CD4-positive, alpha-beta T cell (primary cell): ENCODE measurements at regions not wholly inside any gene's neighbourhood (a gene's known extent, or its start where the extent isn't known, plus 50 kb on each side); places are given as distances from the start of the nearest gene placed in this dataset.

Source experiments
- ATAC-seq: fragments of 200-7000 bp; cut with Tn5 transposase; one replicate; pipeline ENCODE4 v1.10.0; 2022; ENCODE audit warnings: mild to moderate bottlenecking; ENCODE audit not compliant: poor library complexity
- CTCF ChIA-PET: fragments of 350-600 bp; sonication (Branson Sonifier 250); formaldehyde crosslinking; loops from one replicate; lab custom pipeline; 2021; ENCODE audit warnings: antibody characterized with exemption, inconsistent platforms; lab: Charles Lee
- POLR2A ChIA-PET: fragments of 350-600 bp; sonication (Branson Sonifier 250); formaldehyde crosslinking; loops from one replicate; lab custom pipeline; 2021; ENCODE audit warnings: antibody characterized with exemption, inconsistent platforms; lab: Charles Lee
- DNase-seq, 14 experiments: peaks; one replicate each; pipeline ENCODE4 v3.0.0-alpha.2; 2013 to 2020; ENCODE audit warnings: mixed read lengths in 2 of 14
- H3K27ac ChIP-seq, 2 donors: one replicate each; pipeline versions ENCODE4 v1.5.1 to v1.7.0; 2013; ENCODE audit warnings: low read length in 2 of 2, low read depth in 1 of 2, mild to moderate bottlenecking in 1 of 2
- H3K27me3 ChIP-seq, 2 experiments: 1 replicate in 1 of 2; 2 replicates in 1 of 2; pipeline versions ENCODE4 v1.6.1 to v1.7.0; 2013; ENCODE audit warnings: low read length in 2 of 2, control low read depth in 1 of 2, mild to moderate bottlenecking in 1 of 2, moderate library complexity in 1 of 2; ENCODE audit not compliant: insufficient read depth in 2 of 2, control insufficient read depth in 1 of 2
- H3K36me3 ChIP-seq: one replicate; pipeline ENCODE4 v1.6.1; 2013; ENCODE audit warnings: low read length, control low read depth; ENCODE audit not compliant: insufficient read depth
- H3K4me1 ChIP-seq: one replicate; pipeline ENCODE4 v1.6.1; 2013; ENCODE audit warnings: low read length, control low read depth; ENCODE audit not compliant: insufficient read depth
- H3K4me3 ChIP-seq: one replicate; pipeline ENCODE4 v1.5.1; 2013; ENCODE audit warnings: mild to moderate bottlenecking, low read length, moderate library complexity
- H3K9me3 ChIP-seq, 2 experiments: 1 replicate in 1 of 2; 2 replicates in 1 of 2; pipeline versions ENCODE4 v1.6.1 to v1.7.0; 2013; ENCODE audit warnings: low read length in 2 of 2, mild to moderate bottlenecking in 2 of 2, control low read depth in 1 of 2, moderate library complexity in 1 of 2; ENCODE audit not compliant: control insufficient read depth in 1 of 2, insufficient read depth in 1 of 2
- H3K27ac Mint-ChIP-seq: one replicate; pipeline ENCODE4 v1.8.0; 2020; ENCODE audit warnings: mixed read lengths
- H3K27me3 Mint-ChIP-seq: one replicate; pipeline ENCODE4 v1.8.0; 2021; ENCODE audit warnings: mixed read lengths
- H3K36me3 Mint-ChIP-seq: one replicate; pipeline ENCODE4 v1.8.0; 2021; ENCODE audit warnings: low read depth, mixed read lengths
- H3K4me1 Mint-ChIP-seq: one replicate; pipeline ENCODE4 v1.8.0; 2021; ENCODE audit warnings: low read depth, mixed read lengths
- H3K4me3 Mint-ChIP-seq: one replicate; pipeline ENCODE4 v1.8.0; 2020; ENCODE audit warnings: mild to moderate bottlenecking, mixed read lengths
- H3K9me3 Mint-ChIP-seq: one replicate; pipeline ENCODE4 v1.8.0; 2020; ENCODE audit warnings: mixed read lengths
- CTCF ChIP-seq: fragments of 200-600 bp; IDR thresholded peaks from one replicate; pipeline ENCODE4 v1.8.0; 2022; ENCODE audit warnings: antibody characterized with exemption, mild to moderate bottlenecking
- intact Hi-C, 2 experiments: fragments of 100-400 bp; cut with DNase I in 1 of 2; cut with micrococcal nuclease in 1 of 2; formaldehyde crosslinking; loops; one replicate each; pipeline versions ENCODE4 v1.15.1 to v1.9.0; 2023 to 2025; cut with DNase I, micrococcal nuclease

GRCh38 chr18:22695674-22696073 lies 237.5 kb upstream of the RBBP8 start:
- Mint-ChIP-seq H3K9me3 (no peaks in the 10 kb centered on the region), H3K27ac (no peak overlapping the region), H3K27me3 (peaks cover 10% of the 10 kb centered on the region), H3K4me3 (no peak overlapping the region), H3K4me1 (no peaks in the 10 kb centered on the region), H3K36me3 (no peaks in the 10 kb centered on the region)
- ATAC-seq (no peak), DNase-seq (no peak)
- no peak overlapping the region for H3K4me3 ChIP-seq
- no peaks in the 10 kb centered on the region for H3K4me1 ChIP-seq
- H3K9me3 ChIP-seq, result no peaks in the 10 kb centered on the region
- no peaks in the 10 kb centered on the region for H3K27me3 ChIP-seq
- H3K36me3 ChIP-seq, result no peaks in the 10 kb centered on the region
- H3K27ac ChIP-seq, result no peak overlapping the region
- ChIA-PET POLR2A (no interaction called here), CTCF (no interaction called here)
- intact Hi-C loops, result no loop called here
- TF ChIP-seq CTCF, result no peak

GRCh38 chr18:22697561-22697960 lies 235.6 kb upstream of the RBBP8 start:
- POLR2A ChIA-PET, result no interaction called here
- ATAC-seq (no peak), DNase-seq (no peak)
- Mint-ChIP-seq H3K4me3 (no peak overlapping the region), H3K27ac (no peak overlapping the region), H3K36me3 (no peaks in the 10 kb centered on the region), H3K27me3 (peaks cover 10% of the 10 kb centered on the region), H3K4me1 (no peaks in the 10 kb centered on the region), H3K9me3 (no peaks in the 10 kb centered on the region)
- Histone ChIP-seq H3K36me3 (no peaks in the 10 kb centered on the region), H3K27me3 (no peaks in the 10 kb centered on the region), H3K27ac (no peak overlapping the region), H3K4me1 (no peaks in the 10 kb centered on the region), H3K4me3 (no peak overlapping the region), H3K9me3 (no peaks in the 10 kb centered on the region)
- intact Hi-C loops, result no loop called here
- CTCF ChIA-PET, result no interaction called here
- TF ChIP-seq CTCF, result no peak

GRCh38 chr18:22698711-22699110 lies 234.4 kb upstream of the RBBP8 start:
- no peak for DNase-seq
- Histone ChIP-seq H3K27ac (no peak overlapping the region), H3K4me1 (no peaks in the 10 kb centered on the region), H3K4me3 (no peak overlapping the region), H3K9me3 (no peaks in the 10 kb centered on the region), H3K27me3 (peaks cover 0 to 5% of the 10 kb centered on the region in 2 experiments), H3K36me3 (no peaks in the 10 kb centered on the region)
- CTCF ChIA-PET, result no interaction called here
- H3K27ac Mint-ChIP-seq, result no peak overlapping the region
- POLR2A ChIA-PET, result no interaction called here
- TF ChIP-seq CTCF, result no peak
- intact Hi-C loops, result no loop called here
- no peaks in the 10 kb centered on the region for H3K4me1 Mint-ChIP-seq
- H3K4me3 Mint-ChIP-seq, result no peak overlapping the region
- peaks cover 10% of the 10 kb centered on the region for H3K27me3 Mint-ChIP-seq
- no peaks in the 10 kb centered on the region for H3K36me3 Mint-ChIP-seq
- no peak for ATAC-seq
- H3K9me3 Mint-ChIP-seq, result no peaks in the 10 kb centered on the region
